ENCODE measurements at regions not wholly inside any gene's neighbourhood (a gene's known extent, or its start where the extent isn't known, plus 50 kb on each side); places are given as distances from the start of the nearest gene placed in this dataset.

- TF ChIP-seq EZH2 (IDR thresholded peaks at IDR 0.05; ENCODE audit: insufficient read depth, poor library complexity, severe bottlenecking): no peak
- TF ChIP-seq EZH2phosphoT487 (IDR thresholded peaks at IDR 0.05; ENCODE audit: insufficient read depth, low read depth): no peak
Measured at GRCh38 chr6:15048367-15048766, 197.5 kb upstream of the JARID2 start.

Measured in GM23248 (cell line).